ENCODE measurements at regions not wholly inside any gene's neighbourhood (a gene's known extent, or its start where the extent isn't known, plus 50 kb on each side); places are given as distances from the start of the nearest gene placed in this dataset.

DNA sequence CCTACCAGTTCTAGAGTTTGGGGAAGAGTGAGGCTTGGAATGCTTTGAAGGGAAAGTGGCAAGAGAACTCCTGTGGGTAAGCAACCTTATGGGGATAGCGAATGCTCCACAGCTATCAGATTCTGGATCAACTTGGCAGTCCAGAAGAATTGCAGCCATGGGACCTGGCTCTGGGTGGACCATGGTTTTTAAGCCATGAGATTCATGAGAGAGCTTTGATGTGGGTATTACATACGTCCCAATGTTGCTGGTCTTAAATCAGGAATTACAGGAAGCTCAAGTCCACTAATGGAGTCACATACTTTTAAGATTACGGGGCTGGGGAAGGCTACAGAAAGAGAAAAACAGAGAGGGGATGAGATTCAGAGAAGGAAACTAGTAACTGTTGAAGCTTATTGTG, 142.5 kb upstream of the ELAC2 start:
- TF ChIP-seq EZH2 (IDR thresholded peaks at IDR 0.05; ENCODE audit: borderline replicate concordance, low read depth, low read length, poor library complexity, severe bottlenecking): no peak
- TF ChIP-seq, protein P1, sequence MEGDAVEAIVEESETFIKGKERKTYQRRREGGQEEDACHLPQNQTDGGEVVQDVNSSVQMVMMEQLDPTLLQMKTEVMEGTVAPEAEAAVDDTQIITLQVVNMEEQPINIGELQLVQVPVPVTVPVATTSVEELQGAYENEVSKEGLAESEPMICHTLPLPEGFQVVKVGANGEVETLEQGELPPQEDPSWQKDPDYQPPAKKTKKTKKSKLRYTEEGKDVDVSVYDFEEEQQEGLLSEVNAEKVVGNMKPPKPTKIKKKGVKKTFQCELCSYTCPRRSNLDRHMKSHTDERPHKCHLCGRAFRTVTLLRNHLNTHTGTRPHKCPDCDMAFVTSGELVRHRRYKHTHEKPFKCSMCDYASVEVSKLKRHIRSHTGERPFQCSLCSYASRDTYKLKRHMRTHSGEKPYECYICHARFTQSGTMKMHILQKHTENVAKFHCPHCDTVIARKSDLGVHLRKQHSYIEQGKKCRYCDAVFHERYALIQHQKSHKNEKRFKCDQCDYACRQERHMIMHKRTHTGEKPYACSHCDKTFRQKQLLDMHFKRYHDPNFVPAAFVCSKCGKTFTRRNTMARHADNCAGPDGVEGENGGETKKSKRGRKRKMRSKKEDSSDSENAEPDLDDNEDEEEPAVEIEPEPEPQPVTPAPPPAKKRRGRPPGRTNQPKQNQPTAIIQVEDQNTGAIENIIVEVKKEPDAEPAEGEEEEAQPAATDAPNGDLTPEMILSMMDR (conservative IDR thresholded peaks at IDR 0.05; ENCODE audit: low read depth, low read length): no peak

Measured in A673 (cell line).